Neural cell (in vitro differentiated cells): ENCODE measurements at regions not wholly inside any gene's neighbourhood (a gene's known extent, or its start where the extent isn't known, plus 50 kb on each side); places are given as distances from the start of the nearest gene placed in this dataset.

Experiments
- CTCF ChIP-seq: fragments of 450-650 bp; IDR thresholded peaks from 2 replicates; pipeline ENCODE4 v1.5.1; 2014; ENCODE audit warnings: antibody characterized with exemption, mild to moderate bottlenecking, moderate library complexity; ENCODE audit not compliant: poor library complexity, severe bottlenecking
- EP300 ChIP-seq: fragments of 450-650 bp; conservative IDR thresholded peaks from 2 replicates; pipeline ENCODE4 v1.6.1; 2014; ENCODE audit warnings: antibody characterized with exemption, mild to moderate bottlenecking, moderate library complexity; ENCODE audit not compliant: poor library complexity, severe bottlenecking
- EZH2 ChIP-seq: fragments of 200-600, 300-800 bp; shearing (Covaris generic), sonication (generic); IDR thresholded peaks from 2 replicates; pipeline ENCODE4 v1.6.1; 2014; ENCODE audit warnings: antibody characterized with exemption, low read length, borderline replicate concordance, mild to moderate bottlenecking; ENCODE audit not compliant: insufficient read depth, poor library complexity, severe bottlenecking
- MXI1 ChIP-seq: fragments of 450-650 bp; conservative IDR thresholded peaks from 2 replicates; pipeline ENCODE4 v1.6.1; 2014; ENCODE audit warnings: antibody characterized with exemption, mild to moderate bottlenecking; ENCODE audit not compliant: poor library complexity, severe bottlenecking
- POLR2AphosphoS5 ChIP-seq: IDR thresholded peaks from 2 replicates; pipeline ENCODE4 v1.6.1; 2012
- RAD21 ChIP-seq: fragments of 450-650 bp; conservative IDR thresholded peaks from 2 replicates; pipeline ENCODE4 v1.6.1; 2014; ENCODE audit warnings: antibody characterized with exemption, mild to moderate bottlenecking, moderate library complexity
- REST ChIP-seq: IDR thresholded peaks from 2 replicates; pipeline ENCODE4 v1.6.1; 2012; ENCODE audit warnings: borderline replicate concordance
- SMC3 ChIP-seq: fragments of 450-650 bp; conservative IDR thresholded peaks from 2 replicates; pipeline ENCODE4 v1.6.1; 2014; ENCODE audit warnings: antibody characterized with exemption, mild to moderate bottlenecking, moderate library complexity; ENCODE audit not compliant: poor library complexity
- TAF1 ChIP-seq: IDR thresholded peaks from 2 replicates; pipeline ENCODE4 v1.6.1; 2012; ENCODE audit warnings: low read depth

GRCh38 chr22:49039625-49040024, 788.0 kb downstream of the BRD1 start:
- TF ChIP-seq CTCF = no peak
- TF ChIP-seq EP300 = no peak
- no peak for TF ChIP-seq TAF1
- no peak for TF ChIP-seq REST
- no peak for TF ChIP-seq EZH2
- TF ChIP-seq POLR2AphosphoS5 = no peak
- no peak for TF ChIP-seq MXI1
- TF ChIP-seq SMC3 = no peak
- TF ChIP-seq RAD21 = no peak
